ENCODE measurements at regions not wholly inside any gene's neighbourhood (a gene's known extent, or its start where the extent isn't known, plus 50 kb on each side); places are given as distances from the start of the nearest gene placed in this dataset.

DNA sequence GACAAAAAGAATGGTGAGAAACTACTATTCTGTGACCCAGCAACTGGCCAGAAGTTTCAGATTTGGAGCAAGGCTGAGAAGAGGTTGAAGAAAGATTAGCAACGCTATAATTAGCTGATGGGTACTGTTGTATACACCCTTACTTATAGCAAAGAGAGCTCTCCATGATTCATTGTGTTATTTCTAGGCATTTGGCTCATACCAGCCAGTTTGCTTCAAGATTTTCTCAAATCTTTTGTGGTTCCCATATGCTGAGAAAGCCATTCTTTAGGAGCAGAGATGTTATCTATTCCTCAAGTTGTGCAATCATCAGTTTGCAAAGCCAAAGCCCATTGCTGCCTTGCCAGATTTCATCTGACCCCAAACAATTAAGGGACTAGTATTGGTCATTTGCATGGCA lies 179.4 kb downstream of the ETS1 start:
- no peak for DNase-seq

DNA sequence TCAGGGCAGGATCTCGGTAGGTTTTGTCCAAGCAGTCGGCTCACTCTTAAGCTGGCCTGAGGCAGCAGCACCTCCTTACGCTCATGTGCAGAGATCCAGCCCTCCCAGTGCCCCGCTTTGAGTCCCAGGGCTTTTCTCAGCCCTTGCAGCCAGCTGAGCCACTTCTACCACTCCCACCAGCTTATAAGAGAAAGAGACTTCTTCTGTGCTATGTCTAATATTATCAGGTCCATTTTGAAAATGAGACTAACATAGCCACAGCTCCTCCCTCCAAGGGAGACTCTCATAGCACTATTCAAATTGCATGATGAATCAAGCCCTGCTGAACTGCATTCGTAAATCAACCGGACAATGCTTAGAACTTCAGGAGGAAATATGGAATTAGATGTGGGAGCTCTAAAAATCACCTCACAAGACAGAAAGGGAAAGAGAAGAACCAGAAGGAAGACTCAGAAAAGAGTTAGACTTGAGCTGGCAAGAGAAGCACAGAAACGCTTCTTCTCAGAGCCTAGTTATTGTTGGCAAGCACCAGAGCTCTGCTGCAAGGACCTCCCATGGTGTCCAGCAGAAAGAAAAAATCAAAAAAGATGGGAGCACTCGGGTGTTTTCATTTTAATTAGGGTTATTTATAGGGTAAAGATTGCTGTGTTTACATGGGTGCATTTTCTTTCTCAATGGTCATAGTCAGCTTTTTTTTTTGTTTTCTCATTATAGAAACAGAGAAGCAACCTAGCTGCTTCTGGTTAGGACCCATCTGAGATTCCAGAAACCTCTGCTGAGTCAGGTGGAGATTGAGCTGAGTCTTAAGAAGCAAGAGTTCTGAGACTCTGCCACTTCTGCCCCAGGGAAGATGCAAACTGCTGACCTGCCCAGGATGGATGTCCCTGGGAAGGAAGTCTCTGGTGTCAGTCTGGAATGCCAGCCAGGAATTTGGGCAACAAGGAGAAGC lies 181.4 kb downstream of the ETS1 start:
- no peak for DNase-seq

DNA sequence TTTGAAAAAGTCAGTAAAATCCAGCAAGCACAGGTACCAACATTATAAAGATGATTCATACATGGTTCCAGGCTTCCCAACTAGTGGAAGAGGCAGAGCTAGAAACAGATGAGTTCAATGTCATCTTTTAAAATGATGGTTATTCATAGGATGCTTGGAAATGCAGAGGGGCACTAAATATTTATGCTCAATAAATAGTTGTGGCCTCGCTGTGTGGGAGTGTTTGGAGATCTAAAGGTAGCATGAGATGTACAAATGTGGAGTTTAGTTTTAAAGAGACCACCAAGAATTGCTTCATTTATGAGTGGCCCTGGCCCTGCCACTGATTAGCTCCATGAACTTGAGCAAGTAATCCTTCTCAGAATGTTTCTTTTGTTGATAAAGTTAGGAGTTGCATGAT lies 182.2 kb downstream of the ETS1 start:
- no peak for DNase-seq

DNA sequence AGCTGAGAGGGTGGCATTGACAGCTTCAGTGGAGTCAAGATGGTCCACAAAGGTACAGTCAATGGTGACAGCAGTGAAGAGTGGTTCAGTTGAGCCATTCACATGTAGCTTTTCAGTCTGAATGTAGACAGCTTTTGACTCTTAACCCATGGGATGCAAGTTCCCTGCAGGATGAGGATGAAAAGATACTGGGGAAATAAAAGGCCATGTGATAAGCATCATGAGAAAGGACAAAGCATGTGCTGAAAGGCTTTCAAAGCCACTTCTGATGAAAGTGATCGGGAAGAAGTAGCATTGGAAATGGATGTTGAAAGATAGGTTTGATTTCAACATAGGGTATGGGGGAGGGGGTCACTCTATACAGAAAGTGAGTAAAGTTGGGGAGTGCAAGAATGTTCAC lies 182.9 kb downstream of the ETS1 start:
- DNase-seq, result no peak

DNA sequence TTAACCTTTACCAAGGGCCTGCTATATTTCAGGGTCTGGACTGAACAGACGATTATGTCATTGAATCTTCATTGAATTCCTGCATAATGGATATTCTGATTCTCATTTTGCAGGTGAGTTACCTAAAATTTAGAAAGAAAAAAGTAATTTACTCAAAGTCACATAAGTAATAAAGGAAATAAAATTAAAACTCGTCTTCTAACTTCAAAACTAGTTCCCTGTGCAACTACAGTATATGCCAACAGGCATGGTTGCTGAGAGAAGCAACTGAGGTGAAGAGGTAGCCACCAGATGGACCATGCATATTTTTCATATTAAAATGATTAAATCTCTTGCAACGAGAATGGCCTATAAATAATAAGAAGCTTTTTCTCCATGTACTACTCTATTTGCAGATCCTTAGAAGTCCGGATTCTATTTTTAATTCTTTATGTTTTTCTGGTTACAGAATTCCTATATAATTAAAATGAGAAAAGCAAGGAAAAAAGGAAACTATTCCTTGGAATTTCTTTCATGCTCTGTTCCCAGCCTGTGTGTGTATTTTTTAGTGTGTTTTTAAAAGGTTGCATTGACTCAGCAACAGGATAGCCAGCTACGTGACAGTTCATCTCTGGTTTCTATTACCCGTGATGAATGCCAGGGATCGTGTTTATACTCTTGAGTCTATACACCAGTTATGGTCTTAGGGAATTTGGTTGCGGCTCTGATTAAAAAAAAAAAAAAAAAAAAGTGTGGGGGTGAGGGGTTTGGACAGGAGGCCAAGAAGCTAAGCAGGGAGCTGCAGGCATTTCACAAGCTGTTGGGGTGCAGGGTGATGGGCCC lies 186.8 kb downstream of the ETS1 start:
- DNase-seq, result no peak

DNA sequence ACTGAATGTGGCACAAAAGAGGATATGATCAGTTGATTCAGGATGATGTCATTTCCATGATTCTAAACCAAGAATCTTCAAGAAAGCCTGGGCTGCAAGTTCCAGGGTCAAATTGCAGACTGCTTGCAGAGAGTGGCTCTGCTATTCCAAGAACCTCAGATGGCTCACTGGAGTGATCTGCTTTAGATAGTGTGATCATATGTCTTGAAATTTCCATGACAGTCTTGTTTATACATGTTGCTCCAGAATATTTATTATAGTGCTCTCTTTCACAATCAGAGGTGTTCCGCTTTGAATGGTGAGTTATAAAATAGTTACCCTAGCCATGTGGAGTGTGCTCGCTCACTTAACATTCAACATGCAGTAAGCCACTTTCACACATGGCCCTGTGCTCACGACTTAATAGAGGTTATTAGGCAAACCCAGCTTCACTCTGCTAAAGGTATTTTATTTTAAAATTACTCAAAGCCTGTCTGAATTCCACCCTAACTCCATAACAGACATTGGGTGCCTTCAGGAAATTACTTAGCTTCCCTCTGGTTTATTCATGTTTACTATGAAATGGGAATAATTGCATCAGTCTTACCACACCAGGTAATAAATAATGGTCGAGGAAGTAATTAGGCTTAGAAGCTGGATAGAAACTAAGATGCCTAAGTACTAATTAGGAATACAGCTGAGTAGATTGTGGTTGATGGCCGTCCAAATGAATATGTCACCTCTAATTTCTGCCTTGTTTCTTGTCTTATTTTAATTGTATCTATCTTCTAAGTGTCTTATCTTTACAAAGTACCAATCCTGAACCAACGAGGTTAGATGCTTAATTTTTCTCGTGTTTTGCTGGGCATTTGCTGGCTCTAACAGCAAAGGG lies 187.9 kb downstream of the ETS1 start:
- DNase-seq, result no peak

DNA sequence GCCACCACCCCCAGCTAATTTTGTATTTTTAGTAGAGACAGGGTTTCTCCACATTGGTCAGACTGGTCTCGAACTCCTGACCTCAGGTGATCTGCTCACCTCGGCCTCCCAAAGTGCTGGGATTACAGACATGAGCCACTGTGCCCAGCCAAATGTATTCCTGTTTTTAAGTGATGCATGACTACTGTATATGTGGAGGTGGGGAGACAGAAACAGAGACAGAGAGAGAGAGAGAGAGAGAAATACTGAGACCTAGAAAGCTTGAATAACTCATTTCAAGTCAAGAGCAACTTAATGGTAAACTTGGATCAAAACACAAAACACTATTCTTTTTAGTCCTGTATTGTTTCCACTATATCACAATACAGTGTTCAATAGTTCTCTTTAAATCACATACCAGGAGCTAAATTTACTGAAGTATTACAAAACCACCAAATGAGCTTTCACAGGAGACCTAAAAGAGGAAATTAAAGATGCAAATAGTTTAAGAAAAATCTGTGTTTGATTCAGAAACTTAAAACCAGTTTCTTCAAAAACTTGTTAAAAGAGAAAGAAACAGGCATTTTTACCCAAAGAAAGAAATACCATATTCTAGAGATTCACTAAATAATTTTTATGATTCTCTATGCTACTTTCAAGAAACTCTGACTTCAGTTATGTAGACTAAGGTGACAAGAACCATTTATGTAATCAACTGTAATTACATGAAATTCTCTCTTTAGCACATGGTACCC lies 188.7 kb downstream of the ETS1 start:
- DNase-seq, result no peak

DNA sequence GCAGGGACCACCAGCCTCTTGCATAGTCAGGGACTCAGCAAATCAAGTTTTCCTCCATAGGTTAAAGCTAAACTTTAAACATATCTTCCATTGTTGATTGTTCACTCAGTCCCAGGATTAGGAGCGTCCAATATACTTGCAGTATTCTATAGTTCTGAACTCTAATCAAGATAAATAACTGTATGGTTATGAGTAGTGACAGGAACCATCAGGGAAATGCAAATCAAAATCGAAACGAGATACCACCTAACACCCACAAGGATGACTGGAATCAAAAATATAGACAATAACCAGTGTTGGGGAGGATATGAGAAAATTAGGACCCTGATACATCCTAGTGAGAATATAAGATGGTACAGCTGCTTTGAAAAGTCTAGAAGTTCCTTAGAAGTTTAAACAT lies 190.0 kb downstream of the ETS1 start:
- DNase-seq, result no peak

DNA sequence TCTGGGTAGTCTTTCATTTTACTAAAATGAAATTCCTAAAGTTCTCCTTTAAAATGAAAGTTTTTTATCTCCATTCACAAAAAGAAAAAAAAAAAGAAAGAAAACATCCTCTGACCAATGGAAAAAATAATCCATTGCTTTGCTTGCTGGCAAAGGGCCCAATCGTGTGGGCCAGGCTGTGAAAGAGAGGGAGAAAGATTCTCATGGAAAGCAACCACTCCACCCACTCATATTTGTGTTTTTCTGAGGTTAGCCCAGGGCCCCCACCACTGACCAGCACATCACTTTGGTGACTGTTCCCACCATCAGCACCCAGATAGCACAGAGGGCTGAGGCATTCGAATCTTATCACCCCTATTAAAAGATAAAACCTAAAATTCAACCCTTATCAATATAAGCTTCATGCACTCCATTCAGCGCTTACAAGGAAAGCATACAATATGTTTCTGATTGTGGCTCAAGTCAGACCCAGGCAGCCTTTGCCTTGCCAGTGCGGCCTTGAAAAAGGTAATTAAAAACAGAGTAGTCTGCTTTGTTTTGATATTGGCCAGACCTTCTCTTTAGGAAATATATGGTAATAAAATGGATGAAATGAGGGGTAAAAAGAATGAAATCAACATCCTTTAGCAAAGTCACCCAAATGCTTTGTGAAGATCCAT lies 192.8 kb downstream of the ETS1 start:
- no peak for DNase-seq

DNA sequence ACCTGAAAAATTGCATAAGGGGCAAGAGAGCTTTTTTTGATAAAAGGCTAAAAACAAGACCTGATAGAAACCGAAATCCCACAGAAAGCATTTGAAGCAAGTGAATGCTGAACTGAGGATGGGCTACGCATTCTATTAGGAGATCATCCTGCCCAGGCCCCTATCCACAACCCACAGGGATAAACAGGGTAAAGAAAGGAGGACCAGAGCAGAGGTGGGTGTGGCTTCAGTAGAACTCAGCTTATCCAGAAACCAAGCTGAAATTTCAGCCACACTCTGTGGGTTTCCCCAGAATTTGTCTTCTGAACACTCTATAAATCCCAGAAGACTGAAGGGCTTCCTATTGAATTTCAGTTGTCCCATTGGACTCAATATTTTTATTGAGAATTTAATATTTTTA lies 195.1 kb downstream of the ETS1 start:
- DNase-seq, result no peak

DNA sequence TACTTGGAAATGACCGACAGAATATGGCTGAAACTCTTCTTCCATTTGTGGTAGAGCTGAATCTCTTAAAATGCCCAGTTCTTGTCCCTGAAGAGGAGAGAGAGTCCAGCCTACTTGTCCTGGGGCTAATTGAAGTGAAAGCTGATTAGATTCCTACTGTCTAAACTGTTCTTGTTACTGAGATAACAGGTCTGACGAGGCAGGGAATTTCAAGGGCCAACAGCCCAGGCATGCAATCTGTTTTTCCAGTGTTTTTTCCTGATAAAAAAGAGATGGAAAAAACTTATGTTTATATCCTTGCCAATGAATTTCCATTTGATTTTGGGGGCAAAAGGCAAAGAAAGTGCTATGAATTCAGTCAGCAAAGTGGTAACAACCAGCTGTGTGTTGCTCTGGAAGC lies 195.5 kb downstream of the ETS1 start:
- no peak for DNase-seq

DNA sequence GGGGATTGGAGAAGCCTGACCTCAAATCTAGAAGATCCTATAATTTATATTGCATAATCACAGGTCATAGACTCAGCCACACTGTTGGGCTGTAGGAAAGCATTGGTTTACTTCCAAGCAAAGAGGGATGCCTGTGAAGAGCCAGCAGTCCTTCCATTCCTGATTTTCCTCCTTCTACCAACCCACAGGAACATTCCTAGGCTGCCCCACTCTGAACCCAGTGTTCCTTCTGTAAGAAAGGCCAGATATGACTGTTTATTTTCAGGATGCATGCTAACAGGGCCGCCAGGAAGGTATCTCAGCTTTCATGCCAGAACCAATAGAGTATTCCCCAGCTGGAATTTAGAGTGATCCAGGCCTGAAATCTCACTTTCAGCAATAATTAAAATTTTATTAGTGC lies 197.1 kb downstream of the ETS1 start:
- DNase-seq, result no peak

DNA sequence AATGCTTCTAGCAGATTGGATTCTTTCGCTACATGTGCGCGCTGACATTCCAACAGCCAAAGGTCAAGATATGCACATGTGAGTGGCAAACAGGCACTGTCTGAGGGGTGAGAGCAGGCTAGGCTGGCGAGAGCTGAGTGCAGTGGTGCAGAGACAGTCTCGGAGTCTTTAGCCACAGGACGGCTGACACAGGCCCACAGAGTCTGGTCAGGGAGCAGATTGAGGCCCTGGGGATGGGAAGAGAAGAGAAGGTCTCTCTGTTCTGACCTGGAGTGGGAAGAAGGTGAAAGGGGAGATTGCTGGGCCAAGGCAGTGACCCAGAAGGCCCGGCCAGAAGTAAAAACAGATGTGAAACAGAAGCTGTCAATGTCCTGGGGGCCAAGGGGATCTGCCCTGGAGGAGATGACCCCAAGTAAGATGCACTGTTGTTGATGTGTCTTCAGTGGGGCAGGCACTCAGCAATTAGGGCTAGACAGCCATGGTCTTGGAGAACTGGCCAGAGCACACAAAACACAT lies 197.8 kb downstream of the ETS1 start:
- DNase-seq, result no peak

DNA sequence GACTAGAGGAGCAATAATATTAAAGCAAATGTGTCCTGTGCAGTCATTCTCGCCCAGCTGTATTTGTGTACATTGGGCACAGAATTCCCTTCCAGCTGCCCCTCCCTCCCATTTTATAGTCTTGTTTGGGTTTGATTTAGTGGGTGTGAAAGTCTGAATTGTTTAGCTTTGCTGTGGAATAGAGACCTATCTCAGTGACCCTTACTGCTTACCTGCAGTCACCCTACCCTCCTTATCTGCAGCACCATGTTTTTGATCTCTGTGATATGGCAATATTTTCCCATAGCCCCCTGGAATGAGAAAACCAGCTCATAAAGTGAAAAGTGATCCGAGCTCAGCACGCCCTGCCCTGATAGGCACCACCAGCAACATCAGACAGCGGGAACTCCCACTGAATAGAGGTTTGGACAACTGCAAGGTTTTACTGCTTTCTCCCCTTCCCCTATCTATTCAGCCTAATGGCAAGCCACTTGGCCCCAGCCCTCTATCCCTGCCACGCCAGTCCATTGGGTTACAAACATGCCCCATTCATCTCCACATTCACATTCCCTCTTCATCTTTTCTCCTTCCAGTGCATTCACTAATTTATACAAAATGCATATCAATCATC lies 199.0 kb downstream of the ETS1 start:
- DNase-seq, result no peak

DNA sequence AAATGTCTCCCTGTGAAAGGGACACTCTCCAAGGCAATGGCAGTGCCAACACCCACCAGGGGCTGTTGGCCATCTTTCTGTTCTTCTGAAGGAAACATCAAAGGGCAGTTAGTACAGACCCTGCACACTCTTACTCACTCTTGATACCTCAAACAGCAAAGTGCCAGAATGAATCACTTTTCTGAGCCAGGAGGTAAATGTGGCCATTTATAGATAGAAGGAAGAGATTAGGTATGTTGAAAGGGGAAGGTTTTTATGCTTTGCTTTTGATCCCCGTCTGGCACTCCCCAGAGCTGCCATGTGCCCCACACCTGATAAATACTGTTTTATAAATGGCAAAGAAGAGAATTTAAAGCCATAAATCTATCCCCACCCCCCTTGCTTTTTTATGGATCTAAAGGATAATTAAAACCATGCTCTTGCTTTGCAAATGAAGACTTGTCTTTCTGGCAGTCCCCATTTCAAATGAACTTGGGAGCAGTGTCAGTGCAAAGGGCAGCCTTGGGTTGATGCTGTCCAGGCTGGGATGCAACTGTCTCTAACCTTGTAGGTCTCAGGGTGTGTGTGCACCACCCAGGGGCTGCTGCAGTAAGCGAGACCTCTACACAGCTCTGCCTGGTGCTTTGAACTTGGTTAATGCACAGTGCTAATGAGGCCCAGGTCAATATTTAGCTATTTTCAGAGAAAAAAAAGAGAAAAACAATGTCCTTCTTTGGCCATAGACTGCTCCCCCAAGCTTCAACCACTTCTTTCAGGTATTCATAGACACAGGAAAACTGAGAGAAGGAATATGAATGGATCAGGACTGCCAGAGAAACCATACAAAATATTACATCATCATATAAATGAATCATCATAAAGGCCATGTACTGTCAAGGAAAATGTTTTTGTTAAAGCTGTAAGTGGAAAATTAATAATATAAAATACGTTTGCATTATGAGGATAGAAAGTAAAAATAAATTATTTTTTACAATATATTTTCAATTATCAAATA lies 207.5 kb downstream of the ETS1 start:
- no peak for DNase-seq

DNA sequence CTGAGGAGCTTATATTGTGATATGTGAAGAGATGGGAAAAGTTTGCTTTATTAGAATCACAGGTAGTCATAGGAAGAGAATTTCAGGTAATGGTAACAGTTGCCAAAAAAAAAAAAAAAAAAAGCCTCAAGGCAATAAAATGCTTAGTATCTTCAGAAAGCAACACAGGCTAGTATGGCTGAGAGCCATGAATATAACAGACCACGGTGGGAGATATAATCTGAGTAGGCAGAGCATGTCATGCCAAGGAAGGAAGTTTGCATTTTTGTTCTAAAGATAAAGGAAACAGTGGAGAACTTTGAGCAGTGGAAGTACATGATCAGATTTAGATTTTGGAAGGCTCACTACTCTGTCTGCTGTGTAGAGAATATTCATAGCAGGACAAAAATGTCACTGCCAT lies 211.4 kb downstream of the ETS1 start:
- DNase-seq, result no peak

DNA sequence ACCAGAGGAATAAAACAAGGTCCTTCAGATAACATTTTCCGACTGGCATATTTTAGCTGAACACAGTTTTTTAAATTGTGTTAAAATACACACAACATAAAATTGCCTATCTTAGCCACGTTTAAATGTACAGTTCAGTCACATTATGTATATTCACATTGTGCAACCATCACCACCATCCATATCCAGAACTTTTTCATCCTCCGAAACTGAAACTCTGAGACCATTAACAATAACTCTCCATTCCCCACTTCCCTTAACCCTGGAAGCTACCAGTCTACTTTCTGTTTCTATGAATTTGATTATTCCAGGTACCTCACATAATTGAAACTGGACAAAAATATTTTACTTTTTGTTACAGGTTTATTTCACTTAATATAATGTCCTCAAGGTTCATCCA lies 213.3 kb downstream of the ETS1 start:
- no peak for DNase-seq

DNA sequence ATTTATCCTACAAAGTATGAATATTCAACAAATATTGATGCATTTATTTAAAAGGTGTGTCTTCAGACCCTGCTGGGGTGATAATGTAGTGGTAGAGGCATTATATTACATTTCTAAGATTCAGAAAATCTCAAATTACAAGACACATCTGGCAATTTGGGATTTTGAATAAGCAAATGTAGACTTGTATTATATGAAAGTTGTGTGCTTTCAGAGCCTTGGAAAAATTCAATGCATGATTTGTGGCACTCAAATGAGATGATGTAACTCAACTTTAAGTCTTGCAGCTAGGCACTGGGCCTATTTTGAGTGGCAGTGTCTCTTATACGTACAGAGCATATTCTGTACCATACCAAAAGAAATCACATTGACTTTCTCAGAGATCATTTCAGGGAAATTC lies 214.4 kb downstream of the ETS1 start:
- DNase-seq, result no peak

DNA sequence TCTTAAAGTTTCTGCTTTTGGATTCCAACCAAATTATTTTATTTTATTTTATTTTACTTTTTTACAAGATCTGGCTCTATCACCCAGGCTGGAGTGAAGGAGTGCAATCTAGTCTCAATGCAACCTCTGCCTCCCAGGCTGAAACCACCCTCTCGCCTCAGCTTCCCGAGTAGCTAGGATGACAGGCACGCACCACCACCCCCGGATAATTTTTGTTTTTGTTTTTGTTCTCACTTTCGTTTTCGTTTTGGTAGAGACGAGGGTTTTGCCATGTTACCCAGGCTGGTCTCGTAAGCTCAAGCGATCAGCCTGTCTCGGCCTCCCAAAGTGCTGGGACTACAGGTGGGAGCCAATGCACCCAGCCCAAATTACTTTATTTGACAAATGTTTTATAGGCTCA lies 219.8 kb downstream of the ETS1 start:
- DNase-seq, result peak; percentile 12

DNA sequence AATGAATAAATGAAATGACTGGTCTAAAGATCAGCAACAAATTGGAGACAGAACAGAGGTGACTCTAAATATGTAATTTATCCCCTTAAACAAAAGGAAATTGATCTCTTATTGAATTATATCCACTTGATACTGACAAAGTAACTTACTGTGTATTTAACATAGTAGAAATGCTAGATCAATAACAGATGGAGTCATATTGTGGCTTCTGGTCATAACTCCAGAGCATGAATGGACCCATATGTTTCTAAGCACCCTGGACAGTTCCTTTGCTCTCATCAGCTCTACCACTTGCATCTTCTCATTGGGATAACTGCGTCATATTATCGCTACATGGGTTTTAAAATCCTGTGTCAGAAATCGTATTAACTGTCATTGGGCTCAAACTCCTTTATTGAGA lies 222.3 kb downstream of the ETS1 start:
- no peak for DNase-seq
